ENCODE measurements at regions not wholly inside any gene's neighbourhood (a gene's known extent, or its start where the extent isn't known, plus 50 kb on each side); places are given as distances from the start of the nearest gene placed in this dataset.
"Not testable (repeated sequence)": the region's sequence is repeated elsewhere in the genome, so short reads cannot be mapped to it uniquely, and the experiment has no call there.

DNA sequence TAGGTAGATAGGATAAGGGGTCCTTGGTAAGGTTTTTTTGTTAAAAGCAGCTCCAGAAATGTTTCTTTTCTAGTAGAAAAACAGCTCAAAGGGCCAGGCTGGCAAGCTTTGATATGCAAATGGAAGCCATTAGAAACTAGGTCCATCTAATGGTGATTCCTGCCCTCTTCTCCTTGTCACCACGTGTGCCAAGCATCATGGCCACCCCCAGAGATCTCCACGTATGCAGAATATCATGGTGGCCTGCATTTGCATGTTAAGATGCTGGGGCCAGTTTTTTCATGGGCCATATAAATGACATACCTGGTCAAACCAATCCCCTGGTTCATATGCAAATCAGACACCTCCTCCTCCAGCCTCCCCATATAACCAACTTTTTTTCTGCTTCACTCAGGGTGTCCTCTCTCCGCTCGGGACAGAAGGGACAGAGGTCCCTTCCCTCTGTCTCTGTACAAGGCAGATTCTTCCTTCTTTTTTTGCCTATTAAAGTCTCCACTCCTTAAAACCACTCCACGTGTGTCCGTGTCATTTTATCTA lies 1335.9 kb downstream of the UQCRFS1 start:
- POLR2A ChIA-PET: no interaction called here

DNA sequence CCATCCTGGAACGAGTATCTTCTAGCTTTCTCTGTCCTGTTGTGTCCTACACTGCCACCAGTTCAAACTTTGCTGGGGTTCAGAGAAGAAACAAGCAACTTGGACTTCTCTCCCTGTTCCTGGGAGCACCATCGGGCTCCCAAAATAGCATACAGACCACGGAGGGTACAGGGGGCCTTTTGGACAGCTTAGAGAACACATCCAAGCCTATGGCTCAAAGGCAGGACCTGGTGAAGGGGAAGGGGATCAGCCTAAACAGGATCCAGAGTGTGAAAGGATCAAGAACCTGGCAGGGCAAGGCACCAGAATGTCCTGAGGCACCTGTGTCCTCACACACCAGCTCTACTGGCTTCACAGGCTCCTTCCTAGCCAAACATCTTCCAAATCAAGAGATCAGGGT lies 1336.5 kb downstream of the UQCRFS1 start:
- CTCF ChIA-PET: no interaction called here
- POLR2A ChIA-PET: no interaction called here

More for the DNA sequence above, 1335.9 kb downstream of the UQCRFS1 start:
- CTCF ChIA-PET: no interaction called here

DNA sequence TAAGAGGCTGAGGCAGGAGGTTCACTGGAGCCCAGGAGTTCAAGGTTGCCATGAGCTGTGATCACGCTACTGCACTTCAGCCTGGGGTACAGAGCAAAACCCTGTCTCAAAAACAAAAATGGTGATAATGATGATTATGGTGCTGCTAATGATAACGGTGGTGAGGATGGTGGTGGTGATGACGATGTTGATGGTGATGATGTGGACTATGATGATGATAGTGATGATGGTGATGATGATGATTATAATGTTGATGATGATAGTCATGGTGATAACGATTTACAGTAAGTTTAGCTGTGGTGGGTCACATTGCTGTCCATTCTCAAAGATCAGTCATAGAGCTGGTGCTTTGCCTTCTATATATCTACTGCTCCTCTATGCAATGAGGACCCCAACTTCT lies 1340.6 kb downstream of the UQCRFS1 start:
- CTCF ChIA-PET: no interaction called here

DNA sequence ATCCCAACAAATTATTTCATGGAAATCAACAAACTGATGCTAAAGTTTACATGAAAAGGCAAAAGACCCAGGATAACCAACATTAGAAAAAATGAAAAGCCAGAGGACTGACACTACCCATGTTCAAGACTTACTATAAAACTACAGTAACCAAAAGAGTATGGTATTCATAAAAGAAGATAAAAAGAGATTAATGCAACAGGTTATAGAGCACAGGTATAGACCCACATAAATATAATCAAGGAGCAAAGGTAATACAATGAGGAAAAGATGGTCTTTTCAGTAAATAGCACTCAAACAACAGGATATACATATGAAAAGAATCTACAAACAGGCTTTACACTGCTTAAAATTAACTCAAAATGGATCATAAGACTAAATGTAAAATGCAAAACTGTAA lies 1342.7 kb downstream of the UQCRFS1 start:
- CTCF ChIA-PET: no interaction called here
- POLR2A ChIA-PET: no interaction called here

More for the DNA sequence above, 1340.6 kb downstream of the UQCRFS1 start:
- POLR2A ChIA-PET: no interaction called here

DNA sequence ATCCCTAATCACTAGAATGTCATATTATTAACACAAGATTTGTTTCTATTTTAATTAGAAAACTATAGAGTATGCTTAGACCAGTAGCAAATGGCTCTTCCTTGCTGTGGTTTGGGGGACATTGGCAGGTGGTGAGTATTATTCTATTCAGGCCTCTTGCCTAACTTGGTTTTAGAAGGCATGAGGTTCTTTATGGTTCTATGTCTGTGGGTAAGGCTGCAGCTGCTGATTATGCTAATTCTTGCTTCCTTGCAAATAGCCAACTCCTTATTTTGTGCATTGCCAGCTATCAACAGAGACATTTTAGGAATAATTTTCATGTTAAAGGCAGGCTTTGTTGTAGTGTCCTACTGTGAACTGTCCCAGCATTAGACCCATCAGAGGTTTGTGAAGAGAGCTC lies 1344.9 kb downstream of the UQCRFS1 start:
- ChIA-PET POLR2A (no interaction called here), CTCF (no interaction called here)

DNA sequence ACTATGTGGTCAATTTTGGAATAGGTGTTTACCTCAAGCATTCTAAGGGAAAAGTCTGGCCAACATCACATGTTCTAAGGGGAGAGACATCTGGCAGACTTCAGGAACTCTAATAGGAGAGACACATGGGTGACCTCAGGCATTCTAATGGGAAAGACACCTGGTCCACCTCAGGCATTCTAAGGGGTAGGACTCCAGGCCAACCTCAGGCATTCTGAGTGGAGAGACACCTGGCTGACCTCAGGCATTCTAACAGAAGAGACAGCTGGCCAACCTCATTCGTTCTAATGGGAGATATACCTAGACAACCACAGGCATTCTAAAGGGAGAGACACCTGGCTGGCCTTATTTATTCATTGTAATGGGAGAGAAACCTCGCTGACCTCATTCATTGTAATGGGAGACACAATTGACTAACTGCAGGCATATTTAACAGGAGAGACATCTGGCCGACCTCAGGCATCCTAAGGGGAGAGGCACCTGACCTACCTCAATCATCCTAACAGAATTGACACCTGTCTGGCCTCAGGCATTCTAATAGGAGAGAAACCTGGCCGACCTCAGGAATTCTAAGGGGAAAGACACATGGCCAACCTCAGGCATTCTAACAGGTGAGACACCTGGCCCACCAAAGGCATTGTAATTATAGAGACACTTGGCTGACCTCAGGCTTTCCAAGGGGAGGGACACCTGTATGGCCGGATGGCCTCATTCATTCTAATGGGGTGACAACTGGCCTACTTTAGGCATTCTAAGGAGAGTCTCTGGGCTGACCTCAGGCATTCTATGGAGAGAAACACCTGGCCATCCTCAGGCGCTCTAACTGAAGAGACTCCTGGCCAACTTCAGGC lies 1346.8 kb downstream of the UQCRFS1 start:
- ChIA-PET POLR2A (no interaction called here), CTCF (no interaction called here)

DNA sequence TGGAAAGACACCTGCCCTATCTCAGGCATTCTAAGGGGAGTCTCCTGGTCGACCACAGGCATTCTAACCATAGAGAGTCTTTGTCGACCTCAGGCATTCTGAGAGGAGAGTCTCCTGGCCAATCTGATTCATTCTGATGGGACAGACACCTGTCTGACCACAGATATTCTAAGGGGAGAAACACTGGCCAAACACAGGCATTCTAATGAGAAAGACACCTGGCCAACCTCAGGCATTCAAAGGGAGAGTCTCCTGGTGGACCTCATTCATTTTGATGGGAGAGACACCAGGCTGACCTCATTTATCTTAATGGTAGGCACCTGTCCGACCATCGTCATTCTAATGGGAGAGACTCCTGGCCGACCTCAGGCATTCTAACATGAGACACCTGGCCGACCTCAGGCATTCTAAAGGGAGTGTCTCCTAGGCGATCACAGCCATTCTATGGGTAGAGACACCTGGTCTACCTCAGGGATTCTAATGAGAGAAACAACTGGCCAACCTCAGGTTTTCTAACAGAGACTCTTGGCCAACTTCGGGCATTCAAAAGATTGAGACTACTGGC lies 1351.5 kb downstream of the UQCRFS1 start:
- ChIA-PET CTCF (no interaction called here), POLR2A (no interaction called here)

DNA sequence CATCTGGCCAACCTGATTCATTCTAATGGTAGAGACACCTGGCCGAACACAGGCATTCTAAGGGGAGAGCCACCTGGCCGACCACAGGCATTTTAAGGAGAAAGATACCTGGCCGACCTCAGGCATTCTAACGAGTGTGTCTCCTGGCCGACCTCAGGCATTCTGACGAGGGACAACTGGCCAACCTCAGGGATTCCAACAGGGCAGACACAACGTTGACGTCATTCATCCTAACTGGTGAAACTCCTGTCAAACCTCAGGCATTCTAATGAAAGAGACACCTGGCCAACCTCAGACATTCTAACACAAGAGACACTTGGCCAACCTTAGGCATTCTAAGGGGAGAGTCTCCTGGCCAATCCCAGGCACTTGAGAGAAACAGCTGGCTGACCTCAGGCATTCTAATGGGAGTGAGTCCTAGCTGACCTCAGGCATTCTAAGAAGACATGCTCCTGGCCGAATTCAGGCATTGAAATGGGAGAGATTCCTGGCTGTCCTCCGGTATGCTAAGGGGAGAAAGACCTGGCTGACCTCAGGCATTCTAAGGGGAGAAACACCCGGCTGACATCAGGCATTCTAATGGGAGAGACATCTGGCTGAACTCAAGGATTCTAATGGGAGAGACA lies 1352.5 kb downstream of the UQCRFS1 start:
- CTCF ChIA-PET: no interaction called here
- POLR2A ChIA-PET: no interaction called here

DNA sequence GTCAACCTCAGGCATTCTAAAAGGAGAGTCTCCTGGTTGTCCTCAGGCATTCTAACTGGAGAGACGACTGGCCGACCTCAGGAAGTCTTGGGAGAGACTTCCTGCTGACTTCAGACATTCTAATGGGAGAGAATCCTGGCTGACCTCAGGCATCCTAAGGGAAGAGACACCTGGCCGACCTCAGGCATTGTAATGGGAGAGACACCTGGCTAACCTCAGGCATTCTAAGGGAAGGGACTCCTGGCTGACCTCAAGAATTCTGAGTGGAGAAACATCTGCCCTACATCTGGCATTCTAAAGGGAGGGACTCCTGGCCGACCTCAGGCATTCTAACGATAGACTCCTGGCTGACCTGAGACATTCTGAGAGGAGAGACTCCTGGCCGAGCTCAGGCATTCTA lies 1353.3 kb downstream of the UQCRFS1 start:
- ChIA-PET POLR2A (no interaction called here), CTCF (no interaction called here)

DNA sequence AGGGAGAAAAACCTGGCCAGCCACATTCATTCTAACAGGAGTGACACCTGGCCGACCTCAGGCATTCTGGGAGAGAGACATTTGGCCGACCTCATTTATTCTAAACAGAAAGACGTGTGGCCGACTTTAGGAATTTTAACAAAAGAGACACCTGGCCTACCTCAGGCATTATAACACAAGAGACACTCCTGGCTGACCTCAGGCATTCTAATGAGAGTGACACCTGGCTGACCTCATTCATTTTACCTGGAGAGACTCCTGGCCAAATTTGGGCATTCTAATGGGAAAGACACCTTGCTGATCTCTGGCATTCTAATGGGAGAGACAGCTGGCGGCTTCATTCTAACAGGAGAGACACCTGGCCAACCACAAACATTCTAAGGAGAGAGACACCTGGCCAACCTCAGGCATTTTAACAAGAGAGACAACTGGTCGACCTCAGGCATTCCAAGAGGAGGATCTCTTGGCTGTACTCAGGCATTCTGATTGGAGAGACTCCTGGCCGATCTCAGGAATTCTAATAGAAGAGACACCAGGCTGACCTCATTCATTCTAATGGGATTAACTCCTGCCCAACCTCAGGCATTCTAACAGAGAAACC lies 1353.9 kb downstream of the UQCRFS1 start:
- POLR2A ChIA-PET: no interaction called here
- CTCF ChIA-PET: no interaction called here

DNA sequence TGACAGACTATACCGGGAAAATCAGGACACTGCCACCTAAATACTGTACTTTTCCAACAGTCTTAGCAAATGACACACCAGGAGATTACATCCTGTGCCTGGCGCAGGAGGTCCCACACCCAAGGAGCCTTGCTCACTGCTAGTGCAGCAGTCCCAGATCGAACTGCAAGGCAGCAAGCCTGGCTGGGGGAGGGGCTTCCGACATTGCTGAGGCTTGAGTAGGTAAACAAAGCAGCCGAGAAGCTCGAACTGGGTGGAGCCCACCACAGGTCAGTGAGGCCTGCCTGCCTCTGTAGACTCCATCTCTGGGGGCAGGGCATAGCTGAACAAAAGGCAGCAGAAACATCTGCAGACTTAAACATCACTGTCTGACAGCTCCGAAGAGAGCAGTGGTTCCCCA lies 1360.0 kb downstream of the UQCRFS1 start:
- POLR2A ChIA-PET: not testable (repeated sequence)

DNA sequence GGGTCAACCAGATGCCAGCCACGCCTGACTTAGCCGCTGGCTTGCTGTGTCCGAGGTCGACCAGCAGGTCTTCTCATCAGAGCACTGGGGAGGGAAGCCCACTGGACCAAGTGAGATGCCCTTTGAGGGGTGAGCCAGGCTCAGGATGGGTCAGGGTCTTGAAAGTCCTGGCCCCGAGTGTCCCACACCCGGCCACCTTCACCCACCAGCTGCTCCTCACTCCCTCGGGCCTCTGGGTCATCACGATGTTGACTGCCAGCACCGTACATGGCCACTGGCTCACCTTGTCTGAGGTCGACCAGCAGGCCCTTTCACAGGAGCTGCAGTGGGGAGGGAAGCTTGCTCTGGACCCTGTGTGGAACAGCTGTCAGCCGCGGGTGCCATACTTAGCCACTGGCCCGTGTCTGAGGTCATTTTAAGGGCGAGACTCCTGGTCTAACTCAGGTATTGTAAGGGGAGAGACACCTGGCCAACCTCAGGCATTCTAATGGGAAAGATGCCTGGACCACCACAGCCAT lies 1361.3 kb downstream of the UQCRFS1 start:
- ChIA-PET CTCF (no interaction called here), POLR2A (no interaction called here)

More for the DNA sequence above, 1360.0 kb downstream of the UQCRFS1 start:
- CTCF ChIA-PET: not testable (repeated sequence)

DNA sequence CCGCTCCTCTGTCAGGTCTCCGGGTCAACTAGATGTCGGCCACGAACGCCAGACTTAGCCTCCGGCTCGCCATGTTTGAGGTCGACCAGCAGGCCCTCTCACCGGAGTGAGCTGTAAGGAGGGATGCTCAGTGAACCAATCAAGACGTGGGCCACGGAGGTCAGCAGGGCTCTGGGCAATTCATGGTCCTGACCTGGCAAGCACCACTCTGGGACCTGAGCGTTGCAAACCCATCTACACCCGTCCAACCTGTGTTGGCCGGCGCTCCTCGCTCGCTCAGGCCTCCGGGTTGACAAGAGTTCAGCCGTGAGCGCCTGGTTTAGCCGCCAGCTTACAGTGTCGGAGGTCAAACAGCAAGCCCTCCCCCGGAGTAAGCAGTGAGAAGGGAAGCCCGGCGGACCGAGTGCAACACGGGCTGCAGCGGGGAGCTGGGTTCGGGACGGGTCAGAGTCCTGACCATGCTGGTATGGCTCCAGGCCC lies 1361.9 kb downstream of the UQCRFS1 start:
- ChIA-PET POLR2A (no interaction called here), CTCF (no interaction called here)

DNA sequence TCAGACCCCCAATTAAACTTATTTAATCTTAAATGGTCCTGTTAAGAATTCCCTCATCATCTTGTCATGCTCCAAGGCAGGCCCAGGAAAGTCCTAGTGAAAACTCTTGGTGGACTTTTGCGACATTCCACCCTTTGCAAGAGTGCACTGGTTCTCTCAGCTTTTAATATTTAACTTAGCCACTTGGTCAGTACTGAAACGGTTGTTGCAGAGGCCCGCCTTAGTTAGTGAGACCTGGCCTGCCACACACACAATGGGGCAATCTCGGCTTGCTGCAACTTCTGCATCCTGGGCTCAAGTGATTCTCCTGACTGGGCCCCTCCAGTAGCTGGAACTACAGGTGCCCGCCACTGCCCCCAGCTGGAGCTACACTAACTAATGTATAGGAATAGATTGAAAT lies 1366.0 kb downstream of the UQCRFS1 start:
- POLR2A ChIA-PET: no interaction called here
- CTCF ChIA-PET: no interaction called here

DNA sequence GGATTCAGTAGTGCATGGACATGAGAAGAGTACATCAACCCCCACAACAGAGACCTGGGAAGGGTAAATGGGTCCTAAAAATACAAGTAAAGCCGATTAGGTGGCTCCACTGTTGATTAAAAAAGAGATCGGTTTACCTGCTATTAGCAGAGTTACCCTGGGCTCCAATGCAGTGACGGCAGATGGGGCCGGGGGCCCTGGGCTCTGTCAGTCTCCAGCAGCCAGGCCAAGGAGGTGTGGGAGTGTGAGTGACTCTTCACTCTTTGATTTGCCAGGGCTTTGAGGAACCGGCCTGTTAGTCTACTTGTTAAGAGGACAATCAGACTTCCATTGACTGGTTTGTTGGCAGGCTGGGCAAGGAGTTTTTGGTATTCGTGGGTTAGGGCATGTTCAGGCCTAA lies 1368.7 kb downstream of the UQCRFS1 start:
- CTCF ChIA-PET: no interaction called here
- POLR2A ChIA-PET: no interaction called here

DNA sequence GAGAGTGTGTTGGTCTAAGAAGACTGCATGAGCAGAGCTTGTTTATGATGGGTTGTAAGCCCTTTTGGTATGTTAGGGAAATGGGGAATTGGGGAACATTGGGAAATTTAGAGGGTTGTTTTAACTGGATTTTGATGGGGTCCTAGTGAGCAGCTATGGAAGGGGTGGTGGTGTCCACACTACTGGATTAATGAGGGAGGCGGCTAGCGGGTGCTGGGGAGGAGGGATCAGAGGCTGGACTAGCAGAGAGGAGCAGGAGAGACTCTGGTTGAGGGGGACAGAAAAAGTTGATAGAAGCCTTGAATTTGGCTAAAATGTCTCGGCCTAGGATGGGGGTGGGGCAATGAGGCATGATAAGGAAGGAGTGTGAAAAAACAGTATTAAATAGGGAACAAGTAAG lies 1369.1 kb downstream of the UQCRFS1 start:
- CTCF ChIA-PET: no interaction called here

DNA sequence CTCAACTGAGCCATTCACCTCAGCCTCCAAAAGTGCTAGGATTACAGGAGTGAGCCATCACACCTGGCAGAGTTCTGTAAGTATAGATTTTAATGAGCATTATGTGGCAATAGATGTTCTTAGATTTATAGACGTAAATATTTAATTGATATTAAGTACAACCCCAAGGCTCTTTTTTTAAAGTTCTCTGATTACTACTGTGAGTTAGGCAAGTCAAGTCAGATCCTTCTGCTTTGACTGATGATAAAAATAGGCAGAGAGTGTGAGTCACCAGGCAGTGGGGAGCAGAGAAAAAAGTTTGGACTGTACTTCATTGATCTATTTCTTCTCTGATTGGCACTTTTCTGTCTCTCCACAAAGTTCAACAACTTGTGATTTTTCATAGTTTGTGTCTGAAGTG lies 1379.9 kb downstream of the UQCRFS1 start:
- POLR2A ChIA-PET: no interaction called here
- CTCF ChIA-PET: no interaction called here

More for the DNA sequence above, 1369.1 kb downstream of the UQCRFS1 start:
- POLR2A ChIA-PET: no interaction called here

DNA sequence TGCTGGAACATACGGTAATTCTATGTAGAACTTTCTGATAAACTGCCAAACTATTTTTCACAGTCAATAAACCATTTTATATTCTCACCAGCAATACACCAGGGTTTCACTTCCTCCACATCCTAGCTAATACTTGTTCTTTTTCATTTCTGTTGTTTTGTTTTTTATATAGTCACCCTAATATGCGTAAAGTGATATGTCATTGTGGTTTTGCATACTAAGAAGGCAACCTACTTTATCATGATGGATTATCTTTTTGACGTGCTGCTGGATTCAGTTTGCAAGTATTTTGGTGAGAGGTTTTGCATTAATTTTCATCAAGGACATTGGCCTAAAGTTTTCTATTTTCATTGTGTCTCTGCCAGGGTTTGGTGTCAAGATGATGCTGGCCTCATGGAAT lies 1384.1 kb downstream of the UQCRFS1 start:
- CTCF ChIA-PET: no interaction called here
- POLR2A ChIA-PET: no interaction called here

DNA sequence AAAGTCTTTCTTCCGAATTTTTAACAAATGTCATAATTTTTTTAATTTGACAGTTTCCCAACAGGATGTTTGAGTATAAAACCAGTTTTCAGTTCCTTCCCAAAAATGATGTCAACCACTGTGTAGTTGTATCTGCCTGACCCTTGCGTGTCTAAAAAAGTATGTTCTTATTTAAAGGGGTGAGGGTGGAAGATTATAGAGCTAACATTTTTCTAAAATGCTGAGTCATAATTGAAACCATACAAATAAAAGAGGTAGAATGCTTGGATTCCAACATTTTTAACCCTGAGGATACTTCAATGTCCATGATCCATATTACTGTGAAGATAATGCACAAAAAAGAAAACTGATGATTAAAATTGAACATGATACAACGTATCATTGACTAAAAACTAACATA lies 1388.8 kb downstream of the UQCRFS1 start:
- ChIA-PET POLR2A (no interaction called here), CTCF (no interaction called here)

DNA sequence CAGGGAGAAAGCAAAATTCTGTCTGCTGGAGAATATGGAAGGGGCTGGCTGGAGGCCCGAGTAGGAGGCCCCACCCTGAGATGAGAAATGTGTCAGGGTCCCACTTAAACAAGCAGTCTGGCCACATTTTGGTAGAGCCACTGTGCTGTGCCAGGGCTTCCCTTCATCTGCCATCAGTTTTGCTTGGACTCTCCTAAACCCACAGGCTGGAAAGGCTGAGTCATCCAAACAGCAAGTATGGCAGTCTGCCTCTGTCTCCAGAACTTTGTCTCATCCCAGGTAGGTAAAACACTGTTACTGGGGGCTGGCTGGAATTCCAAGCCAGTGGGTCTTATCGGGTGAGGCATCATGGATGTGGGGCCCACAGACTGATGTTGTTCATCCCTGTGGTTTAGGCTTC lies 1390.6 kb downstream of the UQCRFS1 start:
- ChIA-PET CTCF (no interaction called here), POLR2A (no interaction called here)

All from activated CD8-positive, alpha-beta memory T cell treated with anti-CD3 and anti-CD28 coated beads for 36 hours (primary cell).